AG10803 (cell line): ENCODE measurements at regions not wholly inside any gene's neighbourhood (a gene's known extent, or its start where the extent isn't known, plus 50 kb on each side); places are given as distances from the start of the nearest gene placed in this dataset.
"Not testable (repeated sequence)": the region's sequence is repeated elsewhere in the genome, so short reads cannot be mapped to it uniquely, and the experiment has no call there.

Experiments used
- DNase-seq: peaks from one replicate; pipeline ENCODE4 v3.0.0; 2010; ENCODE audit warnings: low read depth
- H3K4me3 ChIP-seq: 2 replicates; pipeline ENCODE4 v1.5.1; 2011; ENCODE audit warnings: mild to moderate bottlenecking, low read length, control low read depth
- CTCF ChIP-seq: conservative IDR thresholded peaks from 2 replicates; pipeline ENCODE4 v1.5.1; 2011; ENCODE audit warnings: mild to moderate bottlenecking, low read length, control low read depth, inconsistent platforms

GRCh38 chr1:191711961-191712360, 446.3 kb upstream of the RGS18 start:
- TF ChIP-seq CTCF = no peak
- DNase-seq = no peak
- no peak overlapping the region for H3K4me3 ChIP-seq

GRCh38 chr1:191714845-191715244, 443.4 kb upstream of the RGS18 start:
- no peak for DNase-seq
- H3K4me3 ChIP-seq = no peak overlapping the region
- no peak for TF ChIP-seq CTCF

GRCh38 chr1:191729742-191730141, 428.5 kb upstream of the RGS18 start:
- no peak for TF ChIP-seq CTCF
- H3K4me3 ChIP-seq = no peak overlapping the region
- no peak for DNase-seq

GRCh38 chr1:191731608-191732302, 426.5 kb upstream of the RGS18 start:
- H3K4me3 ChIP-seq, DNase-seq: not testable (repeated sequence)

GRCh38 chr1:191734321-191734720, 423.9 kb upstream of the RGS18 start:
- TF ChIP-seq CTCF = no peak
- DNase-seq = no peak

GRCh38 chr1:191739544-191739943, 418.7 kb upstream of the RGS18 start:
- no peak for TF ChIP-seq CTCF
- H3K4me3 ChIP-seq = no peak overlapping the region
- no peak for DNase-seq

More at GRCh38 chr1:191734321-191734720, 423.9 kb upstream of the RGS18 start:
- H3K4me3 ChIP-seq = no peak overlapping the region

- DNase-seq = no peak
- TF ChIP-seq CTCF = no peak
- H3K4me3 ChIP-seq = no peak overlapping the region
Measured at GRCh38 chr1:191752342-191752741, 405.9 kb upstream of the RGS18 start.
